CD1c-positive myeloid dendritic cell (primary cell): ENCODE measurements at regions not wholly inside any gene's neighbourhood (a gene's known extent, or its start where the extent isn't known, plus 50 kb on each side); places are given as distances from the start of the nearest gene placed in this dataset.
"Not testable (repeated sequence)": the region's sequence is repeated elsewhere in the genome, so short reads cannot be mapped to it uniquely, and the experiment has no call there.

Experiments used
- DNase-seq: peaks from one replicate; pipeline ENCODE4 v3.0.0-alpha.2; 2016; ENCODE audit errors: extremely low spot score

- no peak for DNase-seq
These were observed 139.0 kb upstream of the GRIN3A start for GRCh38 chr9:101877439-101877838.

GRCh38 chr9:101861472-101861871 is 123.0 kb upstream of the GRIN3A start:
- DNase-seq, result no peak

GRCh38 chr9:101860920-101861319 is 122.5 kb upstream of the GRIN3A start:
- no peak for DNase-seq

GRCh38 chr9:101859620-101860019 is 121.2 kb upstream of the GRIN3A start:
- no peak for DNase-seq

- no peak for DNase-seq
These were observed 119.6 kb upstream of the GRIN3A start for GRCh38 chr9:101858026-101858425.

- no peak for DNase-seq
These were observed 110.8 kb upstream of the GRIN3A start for GRCh38 chr9:101849102-101849707.

GRCh38 chr9:101848485-101848919 is 110.1 kb upstream of the GRIN3A start:
- DNase-seq, result no peak

- DNase-seq, result no peak
These were observed 107.7 kb upstream of the GRIN3A start for GRCh38 chr9:101846161-101846560.

GRCh38 chr9:101840694-101841188 is 102.3 kb upstream of the GRIN3A start:
- no peak for DNase-seq

- DNase-seq, result not testable (repeated sequence)
These were observed 100.5 kb upstream of the GRIN3A start for GRCh38 chr9:101838988-101839387.

- DNase-seq, result no peak
These were observed 97.6 kb upstream of the GRIN3A start for GRCh38 chr9:101836021-101836420.

- DNase-seq, result no peak
These were observed 94.0 kb upstream of the GRIN3A start for GRCh38 chr9:101832486-101832885.

GRCh38 chr9:101821450-101821849 is 83.0 kb upstream of the GRIN3A start:
- not testable (repeated sequence) for DNase-seq

- not testable (repeated sequence) for DNase-seq
These were observed 82.5 kb upstream of the GRIN3A start for GRCh38 chr9:101820983-101821382.

GRCh38 chr9:101814064-101814463 is 75.6 kb upstream of the GRIN3A start:
- DNase-seq, result no peak

- not testable (repeated sequence) for DNase-seq
These were observed 69.4 kb upstream of the GRIN3A start for GRCh38 chr9:101807879-101808278.

GRCh38 chr9:101796044-101796443 is 57.6 kb upstream of the GRIN3A start:
- no peak for DNase-seq

- DNase-seq, result no peak
These were observed 56.7 kb upstream of the GRIN3A start for GRCh38 chr9:101795147-101795546.

GRCh38 chr9:101792475-101792874 is 54.0 kb upstream of the GRIN3A start:
- DNase-seq, result no peak

- DNase-seq, result no peak
These were observed 53.5 kb upstream of the GRIN3A start for GRCh38 chr9:101791938-101792337.

- no peak for DNase-seq
These were observed 53.1 kb upstream of the GRIN3A start for GRCh38 chr9:101791533-101791932.
